ENCODE measurements at regions not wholly inside any gene's neighbourhood (a gene's known extent, or its start where the extent isn't known, plus 50 kb on each side); places are given as distances from the start of the nearest gene placed in this dataset.

- no peak for DNase-seq (ENCODE audit: low read depth, low spot score)
Measured at GRCh38 chr5:88934439-88934838, 51.5 kb upstream of the MEF2C start.

All from smooth muscle cell of the brain vasculature (primary cell).